Astrocyte of the spinal cord (primary cell): ENCODE measurements at regions not wholly inside any gene's neighbourhood (a gene's known extent, or its start where the extent isn't known, plus 50 kb on each side); places are given as distances from the start of the nearest gene placed in this dataset.
A peak's percentile ranks its signal among the peaks of the same experiment; 100 is the strongest.

ENCODE experiments used
- DNase-seq: peaks from one replicate; pipeline ENCODE4 v3.0.0; 2011; ENCODE audit warnings: low read depth, low spot score
- H3K4me3 ChIP-seq: 2 replicates; pipeline ENCODE4 v1.5.1; 2011; ENCODE audit warnings: low read depth, mild to moderate bottlenecking, low read length, moderate library complexity
- CTCF ChIP-seq: IDR thresholded peaks from 2 replicates; pipeline ENCODE4 v1.5.1; 2012; ENCODE audit warnings: low read depth, mild to moderate bottlenecking, low read length, inconsistent platforms
- in situ Hi-C: cut with HindIII; loops from 2 replicates; pipeline ENCODE4 v1.10.0; 2017; ENCODE audit warnings: low sequenced_read_pairs

- DNase-seq, result no peak
- no peak overlapping the region for H3K4me3 ChIP-seq
- no peak for TF ChIP-seq CTCF
- in situ Hi-C loops, result no loop called here
These were observed 169.9 kb downstream of the DIPK2A start for GRCh38 chr3:144141496-144141895.

GRCh38 chr3:144142151-144142840 is 170.7 kb downstream of the DIPK2A start:
- no peak overlapping the region for H3K4me3 ChIP-seq

DNA sequence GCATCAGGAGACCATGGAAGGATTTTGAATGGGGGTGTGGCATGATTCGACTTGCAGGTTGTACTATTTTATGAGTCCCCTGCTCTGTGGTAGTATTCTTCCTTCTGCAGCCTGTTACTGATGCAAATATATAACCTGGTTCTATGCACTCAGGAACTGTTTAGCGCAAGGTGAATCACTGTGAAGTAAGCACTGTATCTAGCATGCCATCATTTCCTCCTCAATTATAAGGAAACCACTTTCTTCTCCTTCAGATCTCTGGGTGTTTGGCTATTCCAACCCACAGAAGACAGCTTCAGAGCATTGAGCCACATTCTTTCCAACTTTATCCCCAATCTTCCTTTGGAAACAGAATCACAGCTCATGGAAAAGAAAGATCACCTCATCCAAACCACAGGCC is 176.7 kb downstream of the DIPK2A start:
- DNase-seq, result no peak
- H3K4me3 ChIP-seq, result no peak overlapping the region
- no peak for TF ChIP-seq CTCF
- in situ Hi-C loops, result no loop called here

More at GRCh38 chr3:144142151-144142840, 170.7 kb downstream of the DIPK2A start:
- TF ChIP-seq CTCF, result no peak
- in situ Hi-C loops, result no loop called here
- DNase-seq, result peak; percentile 74

DNA sequence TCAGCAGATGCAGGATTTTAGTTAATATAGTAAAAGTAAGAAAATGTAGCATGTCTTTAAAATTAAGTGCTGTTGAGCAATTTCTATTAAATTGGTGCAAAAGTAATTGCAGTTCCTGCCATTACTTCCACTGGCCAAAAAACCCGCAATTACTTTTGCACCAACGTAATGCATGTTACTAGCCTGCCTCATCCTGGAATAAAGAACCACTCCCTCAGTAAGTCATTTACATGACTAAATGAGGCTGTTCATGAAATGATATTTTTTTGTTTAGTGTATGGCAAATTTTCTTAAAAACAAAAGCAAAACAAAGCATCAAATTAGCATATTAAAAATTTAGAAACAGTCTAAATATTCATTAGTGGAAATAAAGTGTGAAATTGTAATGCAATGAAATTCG is 180.4 kb downstream of the DIPK2A start:
- in situ Hi-C loops, result no loop called here
- no peak for DNase-seq
- no peak overlapping the region for H3K4me3 ChIP-seq
- TF ChIP-seq CTCF, result no peak

- H3K4me3 ChIP-seq, result no peak overlapping the region
- no peak for DNase-seq
- no peak for TF ChIP-seq CTCF
- in situ Hi-C loops, result no loop called here
These were observed 189.0 kb downstream of the DIPK2A start for GRCh38 chr3:144160627-144161026.

DNA sequence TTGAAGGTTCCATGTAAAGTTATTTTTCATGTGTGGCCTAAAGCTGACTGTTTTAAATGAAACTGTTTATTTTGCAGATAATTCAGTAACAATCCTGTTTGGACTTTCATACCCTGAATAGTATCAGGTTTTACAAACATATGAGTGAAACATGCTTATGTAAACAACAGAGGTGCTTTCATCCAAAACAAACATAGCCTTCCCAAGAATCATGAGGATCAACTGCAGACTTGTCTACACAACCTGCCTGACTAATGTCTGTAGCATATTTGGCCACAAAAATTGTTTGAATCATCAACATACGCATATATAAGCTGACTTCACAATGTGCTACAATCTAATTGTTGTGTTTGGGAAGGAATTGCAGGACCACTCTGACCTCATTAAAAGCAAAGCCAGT is 190.4 kb downstream of the DIPK2A start:
- no peak overlapping the region for H3K4me3 ChIP-seq
- peak; percentile 51 for DNase-seq
- TF ChIP-seq CTCF, result no peak
- in situ Hi-C loops, result no loop called here
